ENCODE measurements at regions not wholly inside any gene's neighbourhood (a gene's known extent, or its start where the extent isn't known, plus 50 kb on each side); places are given as distances from the start of the nearest gene placed in this dataset.

GRCh38 chr22:49147617-49148175, 680.0 kb downstream of the BRD1 start:
- no peak for TF ChIP-seq POLR2A (IDR thresholded peaks at IDR 0.05; ENCODE audit: extremely low read depth, insufficient read length)
- no peak for TF ChIP-seq CTCF (IDR thresholded peaks at IDR 0.05; ENCODE audit: low read depth, low read length)

Measured in NB4 (cell line).